Neutrophil (primary cell): ENCODE measurements at regions not wholly inside any gene's neighbourhood (a gene's known extent, or its start where the extent isn't known, plus 50 kb on each side); places are given as distances from the start of the nearest gene placed in this dataset.

ENCODE experiments used
- H3K27ac ChIP-seq: fragments of 200-600 bp; sonication (generic); 2 replicates; pipeline ENCODE4 v1.5.1; 2016; ENCODE audit warnings: mild to moderate bottlenecking, moderate library complexity
- H3K27me3 ChIP-seq: fragments of 200-600 bp; sonication (generic); 2 replicates; pipeline ENCODE4 v1.6.0; 2016; ENCODE audit warnings: mild to moderate bottlenecking
- H3K36me3 ChIP-seq: fragments of 200-600 bp; sonication (generic); 2 replicates; pipeline ENCODE4 v1.5.1; 2017
- H3K4me1 ChIP-seq, 2 experiments: fragments of 200-600 bp in 1 of 2; sonication (generic) in 1 of 2; 1 replicate in 1 of 2; 2 replicates in 1 of 2; pipeline versions ENCODE4 v1.5.1 to v1.6.1; 2013 to 2016; ENCODE audit warnings: low read depth in 1 of 2, low read length in 1 of 2, mild to moderate bottlenecking in 1 of 2, moderate library complexity in 1 of 2; ENCODE audit not compliant: control insufficient read depth in 1 of 2, insufficient read depth in 1 of 2
- H3K4me3 ChIP-seq, 2 experiments: fragments of 200-600 bp in 1 of 2; sonication (generic) in 1 of 2; 1 replicate in 1 of 2; 2 replicates in 1 of 2; pipeline ENCODE4 v1.5.1; 2013 to 2016; ENCODE audit warnings: low read depth in 1 of 2, low read length in 1 of 2, mild to moderate bottlenecking in 1 of 2, moderate library complexity in 1 of 2
- H3K9me3 ChIP-seq: fragments of 200-600 bp; sonication (generic); 2 replicates; pipeline ENCODE4 v1.5.1; 2016
- TF ChIP-seq, protein P1 (sequence below): fragments of 200-600 bp; sonication (generic); IDR thresholded peaks from 2 replicates; pipeline ENCODE4 v1.5.1; 2016; ENCODE audit warnings: antibody characterized with exemption

DNA sequence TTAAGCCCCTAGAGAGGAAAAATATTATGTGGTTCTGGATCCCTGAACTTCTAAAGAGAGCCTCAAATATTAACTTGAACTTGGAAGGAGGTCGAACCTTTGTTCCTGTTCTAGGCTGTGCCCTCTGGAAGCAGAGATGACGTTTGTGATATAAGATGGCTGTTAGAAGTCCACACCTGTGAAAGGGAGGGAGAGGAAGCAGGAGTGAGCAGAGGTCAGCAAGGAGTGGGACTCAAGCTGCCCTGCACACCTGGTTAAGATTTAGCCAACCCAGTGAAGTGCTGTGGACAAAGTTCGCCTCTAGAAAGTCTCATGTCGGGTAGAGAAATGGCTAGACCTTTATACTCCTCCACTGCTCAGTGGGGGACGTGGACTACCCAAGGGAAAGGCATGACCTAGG lies 566.2 kb downstream of the MID1IP1 start:
- Histone ChIP-seq H3K9me3 (no peaks in the 10 kb centered on the region), H3K4me1 (no peaks in the 10 kb centered on the region), H3K36me3 (no peaks in the 10 kb centered on the region), H3K27ac (no peak overlapping the region), H3K27me3 (no peaks in the 10 kb centered on the region), H3K4me3 (no peak overlapping the region)
- TF ChIP-seq, protein P1, sequence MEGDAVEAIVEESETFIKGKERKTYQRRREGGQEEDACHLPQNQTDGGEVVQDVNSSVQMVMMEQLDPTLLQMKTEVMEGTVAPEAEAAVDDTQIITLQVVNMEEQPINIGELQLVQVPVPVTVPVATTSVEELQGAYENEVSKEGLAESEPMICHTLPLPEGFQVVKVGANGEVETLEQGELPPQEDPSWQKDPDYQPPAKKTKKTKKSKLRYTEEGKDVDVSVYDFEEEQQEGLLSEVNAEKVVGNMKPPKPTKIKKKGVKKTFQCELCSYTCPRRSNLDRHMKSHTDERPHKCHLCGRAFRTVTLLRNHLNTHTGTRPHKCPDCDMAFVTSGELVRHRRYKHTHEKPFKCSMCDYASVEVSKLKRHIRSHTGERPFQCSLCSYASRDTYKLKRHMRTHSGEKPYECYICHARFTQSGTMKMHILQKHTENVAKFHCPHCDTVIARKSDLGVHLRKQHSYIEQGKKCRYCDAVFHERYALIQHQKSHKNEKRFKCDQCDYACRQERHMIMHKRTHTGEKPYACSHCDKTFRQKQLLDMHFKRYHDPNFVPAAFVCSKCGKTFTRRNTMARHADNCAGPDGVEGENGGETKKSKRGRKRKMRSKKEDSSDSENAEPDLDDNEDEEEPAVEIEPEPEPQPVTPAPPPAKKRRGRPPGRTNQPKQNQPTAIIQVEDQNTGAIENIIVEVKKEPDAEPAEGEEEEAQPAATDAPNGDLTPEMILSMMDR = no peak

DNA sequence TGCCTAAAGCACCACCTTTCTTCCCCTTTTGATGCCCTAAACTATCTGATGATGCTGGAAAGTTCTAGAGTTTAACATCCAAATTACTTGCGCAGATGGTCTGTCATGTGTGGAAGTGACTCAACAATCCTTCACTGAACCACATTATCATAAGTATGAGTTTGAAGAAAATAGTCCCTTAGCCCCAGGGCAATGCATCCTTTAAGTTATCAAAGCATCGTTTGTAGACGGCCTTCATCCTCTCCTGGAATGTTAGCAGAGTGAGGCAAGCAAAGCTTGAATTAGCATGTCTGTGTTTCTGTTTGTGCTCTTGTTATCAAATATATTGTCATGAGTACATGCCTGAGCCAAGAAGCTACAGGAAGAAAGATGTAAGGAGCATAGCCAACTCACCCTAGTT lies 570.9 kb downstream of the MID1IP1 start:
- Histone ChIP-seq H3K4me1 (no peaks in the 10 kb centered on the region), H3K36me3 (no peaks in the 10 kb centered on the region), H3K9me3 (no peaks in the 10 kb centered on the region), H3K27me3 (no peaks in the 10 kb centered on the region), H3K27ac (no peak overlapping the region), H3K4me3 (no peak overlapping the region)
- TF ChIP-seq, protein P1 = no peak

GRCh38 chrX:39377157-39377556 lies 575.9 kb downstream of the MID1IP1 start:
- Histone ChIP-seq H3K4me1 (no peaks in the 10 kb centered on the region), H3K27me3 (no peaks in the 10 kb centered on the region), H3K27ac (no peak overlapping the region), H3K36me3 (no peaks in the 10 kb centered on the region), H3K9me3 (no peaks in the 10 kb centered on the region), H3K4me3 (no peak overlapping the region)
- TF ChIP-seq, protein P1 = no peak

DNA sequence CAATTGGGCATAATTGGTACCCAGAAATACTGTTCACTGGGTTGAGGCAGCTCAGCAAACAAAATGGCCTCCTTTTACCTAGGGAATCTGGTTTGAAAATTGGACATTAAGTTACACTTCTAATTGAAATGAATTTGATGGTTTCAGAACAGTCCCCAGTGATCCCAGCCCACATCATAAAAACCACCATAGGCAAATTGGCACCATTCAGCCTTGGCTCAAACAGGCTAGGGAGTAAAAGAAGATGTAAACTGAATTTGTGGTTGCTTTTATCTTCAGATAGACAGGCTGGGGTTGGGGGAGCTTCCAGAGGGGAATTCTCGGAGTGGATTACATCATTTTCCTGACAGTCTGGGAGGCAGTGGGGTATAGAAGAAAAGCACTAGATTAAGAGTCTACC lies 576.5 kb downstream of the MID1IP1 start:
- Histone ChIP-seq H3K4me3 (no peak overlapping the region), H3K4me1 (no peaks in the 10 kb centered on the region), H3K27ac (no peak overlapping the region), H3K9me3 (no peaks in the 10 kb centered on the region), H3K36me3 (no peaks in the 10 kb centered on the region), H3K27me3 (no peaks in the 10 kb centered on the region)
- TF ChIP-seq, protein P1 = no peak

DNA sequence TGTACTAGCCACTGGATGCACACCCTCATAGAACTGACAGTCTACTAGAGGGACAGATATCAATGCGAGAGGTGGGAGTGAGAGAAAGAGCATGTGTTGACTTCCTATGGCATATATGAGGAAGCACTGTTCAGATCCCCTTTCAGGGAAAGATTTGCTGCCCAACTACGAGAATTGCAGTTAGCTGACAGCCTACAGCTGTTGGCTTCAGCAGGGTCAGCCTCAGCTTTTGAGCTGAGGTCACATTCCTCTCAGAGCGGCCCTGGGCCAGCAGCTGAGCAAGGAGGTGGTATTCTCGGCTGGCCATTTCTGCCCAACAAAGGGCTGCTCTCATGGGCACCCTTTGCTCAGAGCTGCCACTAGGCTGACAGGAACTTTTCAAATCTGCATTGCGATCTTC lies 580.2 kb downstream of the MID1IP1 start:
- H3K4me1 ChIP-seq = no peaks in the 10 kb centered on the region
- TF ChIP-seq, protein P1 = no peak
- no peak overlapping the region for H3K4me3 ChIP-seq
- H3K36me3 ChIP-seq = no peaks in the 10 kb centered on the region
- no peaks in the 10 kb centered on the region for H3K27me3 ChIP-seq
- no peak overlapping the region for H3K27ac ChIP-seq
- no peaks in the 10 kb centered on the region for H3K9me3 ChIP-seq

- no peaks in the 10 kb centered on the region for H3K36me3 ChIP-seq
- H3K27ac ChIP-seq = no peak overlapping the region
- H3K27me3 ChIP-seq = no peaks in the 10 kb centered on the region
- no peaks in the 10 kb centered on the region for H3K4me1 ChIP-seq
- H3K9me3 ChIP-seq = no peaks in the 10 kb centered on the region
- H3K4me3 ChIP-seq = no peak overlapping the region
- TF ChIP-seq, protein P1 = no peak
Measured at GRCh38 chrX:39384996-39385395, 583.7 kb downstream of the MID1IP1 start.
